ENCODE measurements at regions not wholly inside any gene's neighbourhood (a gene's known extent, or its start where the extent isn't known, plus 50 kb on each side); places are given as distances from the start of the nearest gene placed in this dataset.

GRCh38 chr4:137681081-137681480 lies 148.8 kb upstream of the PCDH18 start:
- no peak for DNase-seq (ENCODE audit: low read depth in 1 of 2, low spot score in 1 of 2)

- DNase-seq (ENCODE audit: low read depth in 1 of 2, low spot score in 1 of 2) = no peak
These were observed 146.5 kb upstream of the PCDH18 start for GRCh38 chr4:137678796-137679195.

DNA sequence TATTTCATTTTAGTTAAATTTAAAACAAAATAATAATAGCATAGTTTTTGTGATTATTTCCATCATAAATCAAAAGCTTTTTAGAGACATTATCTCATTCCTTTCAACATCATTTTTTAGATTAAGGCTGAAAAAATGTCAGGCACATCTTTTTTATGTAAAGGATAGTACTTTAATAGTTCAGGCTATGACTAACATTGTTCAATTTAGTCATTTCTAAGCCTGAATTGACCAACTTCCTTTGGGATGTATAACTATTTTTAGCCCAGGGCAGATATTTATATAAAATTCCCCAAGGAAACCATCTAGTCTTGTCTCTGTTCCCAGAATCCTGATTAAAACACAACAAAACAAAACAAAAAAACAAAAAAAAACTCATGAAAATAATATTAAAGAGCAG lies 145.6 kb upstream of the PCDH18 start:
- no peak for DNase-seq (ENCODE audit: low read depth in 1 of 2, low spot score in 1 of 2)

- DNase-seq (ENCODE audit: low read depth in 1 of 2, low spot score in 1 of 2) = no peak
These were observed 144.2 kb upstream of the PCDH18 start for GRCh38 chr4:137676357-137676998.

DNA sequence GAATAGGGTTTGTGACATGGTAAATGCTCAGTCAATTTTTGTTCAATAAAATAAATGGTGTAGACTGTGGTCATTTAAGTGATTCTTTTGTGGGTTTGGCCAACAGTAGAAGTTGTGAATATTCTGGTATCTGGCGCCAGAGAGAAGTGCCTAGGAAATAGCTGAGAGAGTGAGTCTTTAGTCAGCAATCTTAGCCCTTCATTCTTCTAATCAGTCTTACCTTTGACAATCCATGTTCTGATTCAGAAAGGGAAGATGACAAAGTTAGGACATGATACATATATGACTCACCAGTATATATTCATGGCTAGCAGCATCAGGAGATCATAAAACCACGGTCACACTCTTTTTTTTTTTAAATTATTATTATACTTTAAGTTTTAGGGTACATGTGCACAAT lies 141.8 kb upstream of the PCDH18 start:
- DNase-seq (ENCODE audit: low read depth in 1 of 2, low spot score in 1 of 2) = no peak

GRCh38 chr4:137668885-137669545 lies 136.7 kb upstream of the PCDH18 start:
- DNase-seq (ENCODE audit: low read depth in 1 of 2, low spot score in 1 of 2) = no peak

DNA sequence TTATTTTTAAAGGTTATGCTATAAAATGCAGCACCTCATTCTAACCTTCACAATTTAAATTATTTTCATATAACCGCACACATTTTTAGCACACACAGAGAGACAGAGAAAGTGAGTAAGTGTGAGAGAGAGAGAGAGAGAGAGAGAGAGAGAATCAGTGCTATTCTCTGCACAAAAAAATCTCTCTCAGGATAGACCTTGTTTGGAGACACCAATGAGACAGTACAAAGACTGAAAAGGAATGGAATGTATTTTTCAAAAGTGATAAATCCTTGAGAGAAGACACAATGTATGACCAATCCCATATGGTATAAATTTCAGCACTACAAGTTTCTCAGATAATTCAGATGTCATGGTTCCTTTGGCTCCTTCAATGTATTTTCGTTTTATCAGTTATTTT lies 132.1 kb upstream of the PCDH18 start:
- DNase-seq (ENCODE audit: low read depth in 1 of 2, low spot score in 1 of 2) = no peak

DNA sequence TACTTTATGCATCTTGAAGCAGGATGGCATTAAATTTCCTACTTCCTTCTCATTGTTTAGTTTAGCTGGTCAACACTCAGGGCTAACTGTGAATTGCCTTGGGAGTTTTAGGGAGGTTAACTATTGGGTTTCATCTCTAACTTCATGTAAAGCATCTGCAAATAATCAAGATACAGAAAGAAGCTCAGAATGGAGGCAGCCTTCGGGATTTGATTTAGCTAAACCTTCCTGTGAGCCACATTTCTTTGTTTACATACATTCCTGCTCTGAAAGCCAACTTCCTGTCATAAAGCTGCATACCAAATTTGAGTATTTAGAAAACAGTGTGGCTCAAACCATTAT lies 131.7 kb upstream of the PCDH18 start:
- DNase-seq (ENCODE audit: low read depth in 1 of 2, low spot score in 1 of 2) = no peak

GRCh38 chr4:137663251-137664045 lies 131.2 kb upstream of the PCDH18 start:
- no peak for DNase-seq (ENCODE audit: low read depth in 1 of 2, low spot score in 1 of 2)

DNA sequence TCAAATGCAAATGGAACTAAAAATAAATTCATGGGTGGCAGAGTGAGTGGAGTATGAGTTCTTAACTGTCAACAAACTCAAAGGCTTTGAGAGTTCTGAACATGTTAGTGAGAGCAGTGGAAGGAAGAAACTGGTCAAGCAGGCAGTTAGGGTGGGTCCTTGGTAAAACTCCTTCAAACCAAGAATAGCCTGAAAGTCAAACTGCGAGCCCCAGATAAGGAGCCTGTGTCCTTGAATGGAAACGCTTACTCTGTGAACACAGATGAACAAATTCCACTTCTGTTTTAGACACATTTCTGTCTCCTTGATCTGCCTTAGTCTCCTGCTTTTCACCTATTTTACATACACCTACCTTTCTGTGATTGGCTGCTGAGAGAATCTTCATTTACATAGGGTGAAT lies 129.4 kb upstream of the PCDH18 start:
- DNase-seq (ENCODE audit: low read depth in 1 of 2, low spot score in 1 of 2) = no peak

DNA sequence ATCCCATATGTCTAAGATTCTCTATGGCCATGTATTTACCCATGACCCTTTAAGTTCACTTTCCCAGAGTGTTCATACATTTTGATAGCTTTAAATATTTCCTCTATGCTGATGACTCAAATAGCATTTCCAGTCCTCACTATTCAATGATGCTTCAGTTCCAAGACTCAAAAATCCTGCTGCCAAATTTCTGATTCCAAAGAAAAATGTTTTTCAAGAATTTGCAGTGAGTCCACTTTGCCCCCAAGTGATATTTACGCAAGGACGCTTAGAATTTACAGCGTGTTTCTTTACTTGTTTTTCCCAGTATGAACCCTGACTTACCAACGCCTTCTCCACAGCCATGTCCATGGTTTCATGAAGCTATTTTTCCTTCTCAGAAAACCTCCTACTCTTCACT lies 127.9 kb upstream of the PCDH18 start:
- no peak for DNase-seq (ENCODE audit: low read depth in 1 of 2, low spot score in 1 of 2)

DNA sequence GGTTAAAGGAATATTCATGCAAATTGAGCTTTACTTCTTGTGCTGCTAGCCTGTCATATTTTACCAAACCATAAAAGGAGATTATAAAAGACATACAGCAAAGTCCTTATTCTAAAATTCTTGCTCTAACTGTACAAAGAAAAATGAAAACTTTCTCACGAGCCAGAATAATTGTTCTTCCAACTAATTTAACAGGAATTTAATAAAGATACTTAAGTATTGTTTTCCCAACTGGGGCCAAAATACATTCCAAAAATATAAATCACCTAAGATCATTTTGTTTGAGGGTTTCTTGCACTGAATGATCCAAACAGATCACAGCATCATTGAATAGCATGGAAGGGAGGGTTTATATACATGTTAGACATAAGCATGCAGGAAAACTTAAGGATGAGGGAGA lies 127.1 kb upstream of the PCDH18 start:
- DNase-seq (ENCODE audit: low read depth in 1 of 2, low spot score in 1 of 2) = no peak

DNA sequence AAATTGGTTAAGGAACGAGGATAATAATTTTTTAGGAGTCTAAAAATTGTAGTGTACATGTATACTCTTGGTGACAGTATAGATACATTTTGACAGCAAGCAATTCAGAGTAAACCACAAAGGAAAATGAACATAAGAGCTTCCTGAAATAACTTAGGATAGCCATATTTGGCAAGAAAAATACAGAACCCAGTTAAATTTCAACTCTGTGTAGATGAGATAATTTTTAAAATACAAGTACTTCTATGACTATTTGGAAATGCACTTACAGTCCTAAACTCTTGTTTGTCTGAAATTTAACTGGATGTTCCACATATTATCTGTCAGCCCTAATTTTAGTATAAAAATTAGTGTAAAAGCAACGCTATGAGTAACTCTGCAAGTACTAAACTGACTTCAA lies 124.4 kb upstream of the PCDH18 start:
- DNase-seq (ENCODE audit: low read depth in 1 of 2, low spot score in 1 of 2) = no peak

DNA sequence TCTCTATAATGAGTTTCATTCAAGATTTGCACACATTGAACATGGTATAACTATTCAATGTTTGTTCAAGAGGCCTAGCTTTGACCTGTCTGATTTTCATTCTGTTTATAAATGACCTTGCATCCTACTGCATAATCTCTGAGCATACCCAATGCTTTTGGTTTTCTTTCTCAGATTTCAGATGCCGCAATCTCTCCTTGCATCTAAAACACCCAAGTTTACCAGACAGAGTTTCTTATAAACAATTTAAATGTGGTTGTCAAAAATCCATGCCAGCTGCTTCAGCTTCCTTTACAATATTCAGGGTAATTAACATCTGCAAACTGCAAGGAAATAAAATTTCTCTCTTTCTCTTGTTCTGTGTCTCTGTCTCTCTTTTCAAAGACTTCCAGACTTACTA lies 123.0 kb upstream of the PCDH18 start:
- no peak for DNase-seq (ENCODE audit: low read depth in 1 of 2, low spot score in 1 of 2)

DNA sequence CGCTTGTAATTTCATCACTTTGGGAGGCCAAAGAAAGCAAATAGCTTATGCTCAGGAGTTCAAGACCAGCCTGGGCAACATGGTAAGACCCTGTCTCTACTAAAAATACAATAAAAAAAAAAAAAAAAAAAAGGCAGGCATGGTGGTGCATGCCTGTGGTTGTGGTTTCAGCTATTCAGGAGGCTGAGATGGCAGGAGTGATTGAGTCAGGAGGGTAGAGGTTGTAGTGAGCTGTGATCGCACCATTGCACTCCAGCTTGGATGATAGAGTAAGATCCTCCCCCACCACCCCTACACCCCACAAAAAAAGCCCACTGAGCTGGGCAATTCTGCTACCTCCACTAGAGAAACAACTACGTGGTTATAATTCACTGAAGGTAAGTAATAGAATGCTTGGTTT lies 118.8 kb upstream of the PCDH18 start:
- no peak for DNase-seq (ENCODE audit: low read depth in 1 of 2, low spot score in 1 of 2)

DNA sequence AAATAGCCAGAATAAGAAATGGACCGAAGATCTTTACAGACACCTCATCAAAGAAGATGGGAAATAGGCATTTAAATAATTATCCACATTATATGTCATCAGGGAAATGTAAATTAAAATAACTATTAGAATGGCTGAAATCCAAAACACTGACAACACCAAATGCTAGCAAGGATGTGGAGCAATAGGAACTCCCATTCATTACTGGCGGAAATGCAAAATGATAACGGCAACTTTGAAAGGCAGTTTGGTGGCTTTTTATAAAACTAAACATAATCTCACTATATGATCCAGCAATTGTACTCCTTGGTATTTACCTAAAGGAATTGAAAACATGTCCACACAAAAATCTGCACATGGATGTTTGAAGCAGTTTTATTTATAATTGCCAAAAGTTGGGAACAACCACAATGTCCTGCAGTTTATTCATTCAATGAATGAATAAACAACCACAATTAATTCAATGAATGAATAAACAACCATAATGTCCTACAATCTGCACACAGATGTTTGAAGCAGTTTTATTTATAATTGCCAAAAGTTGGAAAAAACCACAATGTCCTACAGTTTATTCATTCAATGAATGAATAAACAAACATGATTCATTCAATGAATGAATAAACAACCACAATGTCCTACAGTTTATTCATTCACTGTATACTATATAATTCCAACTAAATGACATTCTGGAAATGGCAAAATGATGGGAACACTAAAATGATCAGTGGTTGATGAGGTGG lies 117.6 kb upstream of the PCDH18 start:
- DNase-seq (ENCODE audit: low read depth in 1 of 2, low spot score in 1 of 2) = no peak

DNA sequence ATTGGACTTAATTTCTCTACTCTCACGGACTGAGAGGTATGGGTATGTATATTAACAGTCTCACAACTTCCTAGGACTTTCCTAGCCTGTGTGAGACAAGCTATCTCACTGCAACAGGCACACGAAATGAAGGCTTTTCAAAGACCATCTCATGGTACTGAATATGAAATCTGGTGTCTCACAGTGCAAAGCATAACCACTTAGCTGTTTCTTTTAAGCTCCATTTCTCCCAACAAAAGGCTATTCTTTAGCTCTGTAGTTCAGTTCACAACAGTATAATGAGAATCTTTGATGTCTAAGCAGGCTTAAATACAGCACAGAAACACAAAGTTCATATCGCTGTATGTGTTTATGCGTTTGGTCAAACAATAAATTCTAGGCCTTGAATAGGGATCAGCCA lies 116.2 kb upstream of the PCDH18 start:
- no peak for DNase-seq (ENCODE audit: low read depth in 1 of 2, low spot score in 1 of 2)

DNA sequence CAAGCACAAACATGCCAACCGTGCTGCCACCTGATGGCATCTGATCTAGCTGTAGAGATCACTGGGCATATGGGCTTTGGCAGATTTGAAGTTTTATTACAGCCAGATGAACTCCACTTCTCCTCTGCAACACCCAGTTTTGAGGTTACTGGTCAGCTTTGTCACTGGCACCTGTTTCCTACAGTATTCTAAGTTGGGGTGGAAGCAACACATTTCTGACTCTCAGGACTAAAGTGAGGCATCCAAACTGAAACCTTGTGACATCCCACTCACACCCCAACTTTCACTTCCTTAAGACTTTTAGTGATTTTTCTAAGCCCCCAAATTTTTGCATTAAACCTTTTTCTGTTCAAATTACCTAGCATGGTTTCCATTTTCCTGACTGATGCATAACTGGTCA lies 115.1 kb upstream of the PCDH18 start:
- DNase-seq (ENCODE audit: low read depth in 1 of 2, low spot score in 1 of 2) = no peak

GRCh38 chr4:137644201-137644600 lies 111.9 kb upstream of the PCDH18 start:
- no peak for DNase-seq (ENCODE audit: low read depth in 1 of 2, low spot score in 1 of 2)

- DNase-seq (ENCODE audit: low read depth in 1 of 2, low spot score in 1 of 2) = no peak
These were observed 109.2 kb upstream of the PCDH18 start for GRCh38 chr4:137641544-137641943.

DNA sequence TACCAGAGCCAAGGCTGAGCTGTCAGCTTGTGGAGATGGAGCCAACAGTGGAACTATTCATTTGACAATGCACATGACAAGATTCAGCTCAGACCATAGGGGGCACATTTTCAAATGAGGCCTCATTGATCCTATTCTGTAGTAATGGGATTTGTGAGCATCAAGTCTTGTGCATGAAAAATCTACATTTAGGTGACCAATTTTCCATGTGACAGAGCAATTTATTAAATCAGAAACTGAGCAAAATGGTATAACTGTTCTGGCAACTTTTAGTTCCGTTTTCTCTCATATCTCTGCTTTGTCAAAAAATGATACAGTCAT lies 108.5 kb upstream of the PCDH18 start:
- no peak for DNase-seq (ENCODE audit: low read depth in 1 of 2, low spot score in 1 of 2)

Data from activated CD4-positive, alpha-beta T cell treated with anti-CD3 and anti-CD28 coated beads, Interleukin-2, amount 50 U/mL, for 24 hours (primary cell).